Panc1 (cell line): ENCODE measurements at regions not wholly inside any gene's neighbourhood (a gene's known extent, or its start where the extent isn't known, plus 50 kb on each side); places are given as distances from the start of the nearest gene placed in this dataset.

Experiments
- ATAC-seq: fragments of 200-7000 bp; cut with Tn5 transposase; 2 replicates; pipeline ENCODE4 v1.9.1; 2020; ENCODE audit warnings: mild to moderate bottlenecking, moderate library complexity
- BruUV-seq: library from RNA; stranded (reverse); fragments of 400-500 nt; replicated peaks from 2 replicates; lab custom pipeline; 2021; lab: Mats Ljungman, UMichigan
- CTCF ChIA-PET: fragments of 300-600 bp; sonication (Branson Sonifier 250); formaldehyde crosslinking; loops from one replicate; lab custom pipeline; 2022; ENCODE audit warnings: antibody characterized with exemption; lab: Charles Lee
- POLR2A ChIA-PET: fragments of 300-600 bp; sonication (Branson Sonifier 250); formaldehyde crosslinking; loops from one replicate; lab custom pipeline; 2022; ENCODE audit warnings: antibody characterized with exemption; lab: Charles Lee
- DNase-seq: peaks from one replicate; pipeline ENCODE4 v3.0.0-alpha.2; 2010; ENCODE audit warnings: low read depth, low spot score
- H3K27ac ChIP-seq: 2 replicates; pipeline ENCODE4 v1.5.1; 2011; ENCODE audit warnings: mild to moderate bottlenecking, low read length, inconsistent platforms
- H3K27me3 ChIP-seq: fragments of 200-500 bp; sonication (Bioruptor generic); 2 replicates; pipeline ENCODE4 v1.6.0; 2014; ENCODE audit warnings: low read length, inconsistent platforms; ENCODE audit not compliant: control insufficient read depth, insufficient read depth
- H3K36me3 ChIP-seq: fragments of 200-500 bp; sonication (Bioruptor generic); 2 replicates; pipeline ENCODE4 v1.5.1; 2014; ENCODE audit warnings: inconsistent platforms, mild to moderate bottlenecking, low read length, moderate library complexity; ENCODE audit not compliant: control insufficient read depth, insufficient read depth
- H3K4me1 ChIP-seq: 2 replicates; pipeline ENCODE4 v1.5.1; 2011; ENCODE audit warnings: inconsistent platforms, mild to moderate bottlenecking, low read length, moderate library complexity; ENCODE audit not compliant: control insufficient read depth, insufficient read depth
- H3K4me3 ChIP-seq, 2 experiments: 2 replicates each; pipeline ENCODE4 v1.5.1; 2011 to 2012; ENCODE audit warnings: low read depth in 2 of 2, low read length in 2 of 2, mild to moderate bottlenecking in 2 of 2, inconsistent platforms in 1 of 2, moderate library complexity in 1 of 2
- H3K9me3 ChIP-seq: fragments of 200-500 bp; sonication (Bioruptor generic); 2 replicates; pipeline ENCODE4 v1.5.1; 2014; ENCODE audit warnings: low read depth, mild to moderate bottlenecking, inconsistent platforms, low read length, moderate library complexity; ENCODE audit not compliant: control insufficient read depth, insufficient read depth
- CTCF ChIP-seq: fragments of 450-650 bp; IDR thresholded peaks from 2 replicates; pipeline ENCODE4 v1.5.1; 2017; ENCODE audit warnings: mild to moderate bottlenecking
- POLR2AphosphoS5 ChIP-seq: IDR thresholded peaks from 2 replicates; pipeline ENCODE4 v1.6.1; 2012; ENCODE audit warnings: mild to moderate bottlenecking, low read depth, low read length, moderate library complexity
- SIN3A ChIP-seq: IDR thresholded peaks from 2 replicates; pipeline ENCODE4 v1.6.1; 2012; ENCODE audit warnings: low read depth, mild to moderate bottlenecking, low read length, moderate library complexity, borderline replicate concordance; ENCODE audit not compliant: insufficient read depth
- TCF7L2 ChIP-seq: IDR thresholded peaks from 2 replicates; pipeline ENCODE4 v1.6.1; 2011; ENCODE audit warnings: mild to moderate bottlenecking, low read depth, low read length, inconsistent platforms
- in situ Hi-C: cut with HindIII; loops from 2 replicates; pipeline ENCODE4 v1.10.0; 2016; ENCODE audit warnings: low sequenced_read_pairs, low pct_unique_long_range_greater_than_20kb
- intact Hi-C: fragments of 100-400 bp; cut with micrococcal nuclease; formaldehyde crosslinking; loops from one replicate; pipeline ENCODE4 v1.10.0; 2022; ENCODE audit not compliant: unreplicated experiment
- TF ChIP-seq, protein P1 (sequence below), 2 experiments: IDR thresholded peaks; 2 replicates each; pipeline ENCODE4 v1.6.1; 2011 to 2012; ENCODE audit warnings: low read depth in 2 of 2, control low read depth in 1 of 2, low read length in 1 of 2, mild to moderate bottlenecking in 1 of 2, moderate library complexity in 1 of 2; ENCODE audit not compliant: insufficient read depth in 1 of 2

- Histone ChIP-seq H3K27me3 (peaks cover 2% of the 10 kb centered on the region; the same call in 1 of the 2 replicates), H3K4me1 (no peaks in the 10 kb centered on the region), H3K4me3 (no peak overlapping the region), H3K9me3 (no peaks in the 10 kb centered on the region), H3K36me3 (no peaks in the 10 kb centered on the region), H3K27ac (no peak overlapping the region)
- TF ChIP-seq CTCF (no peak), SIN3A (no peak), POLR2AphosphoS5 (no peak), TCF7L2 (no peak)
- TF ChIP-seq, protein P1, sequence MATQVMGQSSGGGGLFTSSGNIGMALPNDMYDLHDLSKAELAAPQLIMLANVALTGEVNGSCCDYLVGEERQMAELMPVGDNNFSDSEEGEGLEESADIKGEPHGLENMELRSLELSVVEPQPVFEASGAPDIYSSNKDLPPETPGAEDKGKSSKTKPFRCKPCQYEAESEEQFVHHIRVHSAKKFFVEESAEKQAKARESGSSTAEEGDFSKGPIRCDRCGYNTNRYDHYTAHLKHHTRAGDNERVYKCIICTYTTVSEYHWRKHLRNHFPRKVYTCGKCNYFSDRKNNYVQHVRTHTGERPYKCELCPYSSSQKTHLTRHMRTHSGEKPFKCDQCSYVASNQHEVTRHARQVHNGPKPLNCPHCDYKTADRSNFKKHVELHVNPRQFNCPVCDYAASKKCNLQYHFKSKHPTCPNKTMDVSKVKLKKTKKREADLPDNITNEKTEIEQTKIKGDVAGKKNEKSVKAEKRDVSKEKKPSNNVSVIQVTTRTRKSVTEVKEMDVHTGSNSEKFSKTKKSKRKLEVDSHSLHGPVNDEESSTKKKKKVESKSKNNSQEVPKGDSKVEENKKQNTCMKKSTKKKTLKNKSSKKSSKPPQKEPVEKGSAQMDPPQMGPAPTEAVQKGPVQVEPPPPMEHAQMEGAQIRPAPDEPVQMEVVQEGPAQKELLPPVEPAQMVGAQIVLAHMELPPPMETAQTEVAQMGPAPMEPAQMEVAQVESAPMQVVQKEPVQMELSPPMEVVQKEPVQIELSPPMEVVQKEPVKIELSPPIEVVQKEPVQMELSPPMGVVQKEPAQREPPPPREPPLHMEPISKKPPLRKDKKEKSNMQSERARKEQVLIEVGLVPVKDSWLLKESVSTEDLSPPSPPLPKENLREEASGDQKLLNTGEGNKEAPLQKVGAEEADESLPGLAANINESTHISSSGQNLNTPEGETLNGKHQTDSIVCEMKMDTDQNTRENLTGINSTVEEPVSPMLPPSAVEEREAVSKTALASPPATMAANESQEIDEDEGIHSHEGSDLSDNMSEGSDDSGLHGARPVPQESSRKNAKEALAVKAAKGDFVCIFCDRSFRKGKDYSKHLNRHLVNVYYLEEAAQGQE (IDR thresholded peaks at IDR 0.05; ENCODE audit: insufficient read depth in 1 of 2, low read depth in 2 of 2, low read length in 1 of 2): no peak
- no TSS peak for BruUV-seq
- in situ Hi-C loops: no loop called here
- ATAC-seq (no peak), DNase-seq (no peak)
- intact Hi-C loops: no loop called here
- ChIA-PET CTCF (no interaction called here), POLR2A (no interaction called here)
Observed at GRCh38 chr5:141735823-141736222, 53.8 kb upstream of the ARAP3 start.

- CTCF ChIA-PET: no interaction called here
- in situ Hi-C loops (no loop called here), intact Hi-C loops (no loop called here)
- Histone ChIP-seq H3K4me3 (no peak overlapping the region), H3K4me1 (no peaks in the 10 kb centered on the region), H3K27ac (no peak overlapping the region), H3K27me3 (peaks cover 2% of the 10 kb centered on the region; the same call in 1 of the 2 replicates), H3K36me3 (no peaks in the 10 kb centered on the region), H3K9me3 (no peaks in the 10 kb centered on the region)
- DNase-seq (no peak), ATAC-seq (peak; percentile 46; the same call in 1 of the 2 replicates)
- POLR2A ChIA-PET: no interaction called here
- TF ChIP-seq, protein P1 (IDR thresholded peaks at IDR 0.05; ENCODE audit: insufficient read depth in 1 of 2, low read depth in 2 of 2, low read length in 1 of 2): peak; percentile 97 to 98
- no peak for TF ChIP-seq CTCF
- no TSS peak for BruUV-seq
Observed at GRCh38 chr5:141734501-141735229, 52.6 kb upstream of the ARAP3 start.
